Esophagus muscularis mucosa (tissue), 4 donors: ENCODE measurements at regions not wholly inside any gene's neighbourhood (a gene's known extent, or its start where the extent isn't known, plus 50 kb on each side); places are given as distances from the start of the nearest gene placed in this dataset.

Experiments
- DNase-seq: peaks from one replicate; pipeline ENCODE4 v3.0.0-alpha.2; 2017; ENCODE audit errors: extremely low spot score
- H3K27ac ChIP-seq, 4 donors: fragments of 200-600 bp; sonication (generic); replicated peaks in 1 of 4; 1 replicate in 3 of 4; 2 replicates in 1 of 4; pipeline ENCODE4 v1.5.1; 2016 to 2019; ENCODE audit warnings: mild to moderate bottlenecking in 1 of 4
- H3K27me3 ChIP-seq, 4 donors: fragments of 200-600 bp; sonication (generic); one replicate each; pipeline versions ENCODE4 v1.5.1 to v1.6.0; 2016 to 2019
- H3K36me3 ChIP-seq, 4 donors: fragments of 200-600 bp; sonication (generic); one replicate each; pipeline ENCODE4 v1.5.1; 2016 to 2019
- H3K4me1 ChIP-seq, 4 donors: fragments of 200-600 bp; sonication (generic); one replicate each; pipeline ENCODE4 v1.5.1; 2016 to 2019
- H3K4me3 ChIP-seq, 4 donors: fragments of 200-600 bp; sonication (generic); 1 replicate in 2 of 4; 2 replicates in 2 of 4; pipeline ENCODE4 v1.5.1; 2016 to 2019; ENCODE audit warnings: mild to moderate bottlenecking in 4 of 4, moderate library complexity in 1 of 4
- H3K9me3 ChIP-seq, 4 donors: fragments of 200-600 bp; sonication (generic); 1 replicate in 3 of 4; 2 replicates in 1 of 4; pipeline ENCODE4 v1.5.1; 2016 to 2019
- CTCF ChIP-seq, 3 experiments: fragments of 200-600 bp in 2 of 3; fragments of 450-650 bp in 1 of 3; sonication (generic) in 2 of 3; IDR thresholded peaks; one replicate each; pipeline ENCODE4 v1.5.1; 2017 to 2019; ENCODE audit warnings: antibody characterized with exemption in 3 of 3, mild to moderate bottlenecking in 2 of 3, moderate library complexity in 1 of 3
- EP300 ChIP-seq: sonication (generic); formaldehyde crosslinking; IDR thresholded peaks from one replicate; pipeline ENCODE4 v1.6.1; 2017; ENCODE audit warnings: antibody characterized with exemption
- POLR2A ChIP-seq: fragments of 450-650 bp; IDR thresholded peaks from one replicate; pipeline ENCODE4 v1.6.1; 2017; ENCODE audit warnings: antibody characterized with exemption, moderate library complexity, mild to moderate bottlenecking, low read depth
- POLR2AphosphoS5 ChIP-seq, 2 donors: sonication (generic); formaldehyde crosslinking; IDR thresholded peaks; one replicate each; pipeline ENCODE4 v1.6.1; 2017; ENCODE audit warnings: antibody characterized with exemption in 2 of 2
- WGBS: methylation state at CpG from one replicate; pipeline ENCODE4 v1.1.5; 2018; 5-methylcytosine and 5-hydroxymethylcytosine counted together
- intact Hi-C: fragments of 100-400 bp; cut with DNase I; formaldehyde crosslinking; loops from one replicate; pipeline ENCODE4 v1.15.1; 2023

DNA sequence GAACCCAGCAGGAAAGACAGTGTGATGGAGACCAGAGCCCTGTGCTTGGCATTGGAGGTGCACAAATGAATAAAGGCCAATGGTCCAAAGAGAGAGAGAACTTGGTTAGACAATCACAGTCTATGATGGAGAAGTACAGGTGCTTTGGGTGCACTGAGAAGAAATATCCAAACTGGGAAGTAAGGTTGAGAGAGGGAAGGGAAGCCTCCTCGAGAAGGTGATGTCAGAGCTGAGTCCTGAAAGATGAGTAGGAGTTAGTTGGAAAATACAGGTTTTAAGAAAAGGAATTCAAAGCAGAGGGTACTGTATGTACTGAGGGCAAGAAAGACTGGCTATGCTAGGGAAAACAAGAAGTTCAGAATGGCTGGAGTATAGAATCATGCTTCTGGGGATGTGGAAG is 94.1 kb upstream of the CD53 start:
- intact Hi-C loops = no loop called here
- 53% methylated on average over 1 of the region's 1 CpG for WGBS
- H3K27ac ChIP-seq = no peak overlapping the region
- H3K36me3 ChIP-seq = no peaks in the 10 kb centered on the region
- TF ChIP-seq POLR2AphosphoS5 (IDR thresholded peaks at IDR 0.05) = no peak
- no peak for TF ChIP-seq POLR2A
- no peak for TF ChIP-seq CTCF (IDR thresholded peaks at IDR 0.05)
- TF ChIP-seq EP300 = no peak
- no peak overlapping the region for H3K4me3 ChIP-seq
- peaks cover 0 to 8% (median 7%) of the 10 kb centered on the region in 4 donors for H3K4me1 ChIP-seq
- H3K9me3 ChIP-seq = no peaks in the 10 kb centered on the region
- H3K27me3 ChIP-seq = peaks cover 0 to 27% (median 2%) of the 10 kb centered on the region in 4 donors
- no peak for DNase-seq

- H3K9me3 ChIP-seq = peaks cover 0 to under 1% (median 0%) of the 10 kb centered on the region in 4 donors
- WGBS = 85% methylated on average over 4 of the region's 4 CpGs
- no peak overlapping the region for H3K4me3 ChIP-seq
- DNase-seq = no peak
- peaks cover 0 to 29% (median 2%) of the 10 kb centered on the region in 4 donors for H3K27me3 ChIP-seq
- intact Hi-C loops = no loop called here
- no peak for TF ChIP-seq EP300
- TF ChIP-seq POLR2A = no peak
- H3K4me1 ChIP-seq = peaks cover 0 to 8% (median 7%) of the 10 kb centered on the region in 4 donors
- no peak overlapping the region for H3K27ac ChIP-seq
- H3K36me3 ChIP-seq = no peaks in the 10 kb centered on the region
These were observed 95.7 kb upstream of the CD53 start for GRCh38 chr1:110777228-110777627.

DNA sequence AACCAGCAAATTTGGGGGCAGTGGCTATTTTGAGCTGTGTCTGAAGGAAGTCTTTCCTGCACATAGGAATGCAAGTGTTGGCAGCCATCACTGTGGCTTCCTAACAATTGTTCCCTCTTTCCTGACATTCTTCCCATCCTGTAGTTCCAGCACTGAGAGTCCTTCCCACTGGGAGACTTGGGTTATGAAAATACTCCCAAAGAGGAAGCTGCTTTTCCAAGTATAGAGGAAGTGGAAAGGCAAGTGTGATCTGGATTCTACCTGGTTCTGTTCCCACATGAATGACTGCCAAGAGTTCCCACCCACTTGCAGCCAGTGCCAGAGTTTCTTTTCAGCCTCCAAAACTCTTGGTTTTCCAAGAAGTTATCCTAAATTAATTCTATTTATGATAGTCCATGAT is 98.5 kb upstream of the CD53 start:
- peaks cover 0 to 24% (median 0%) of the 10 kb centered on the region in 4 donors for H3K27me3 ChIP-seq
- no peak overlapping the region for H3K4me3 ChIP-seq
- DNase-seq = no peak
- peaks cover 0 to 6% (median 2%) of the 10 kb centered on the region in 4 donors for H3K4me1 ChIP-seq
- intact Hi-C loops = no loop called here
- H3K9me3 ChIP-seq = peaks cover 0 to 8% (median 0%) of the 10 kb centered on the region in 4 donors
- TF ChIP-seq CTCF (IDR thresholded peaks at IDR 0.05) (no peak), EP300 (no peak), POLR2AphosphoS5 (IDR thresholded peaks at IDR 0.05) (no peak), POLR2A (no peak)
- no peak overlapping the region for H3K27ac ChIP-seq
- H3K36me3 ChIP-seq = no peaks in the 10 kb centered on the region

GRCh38 chr1:110773813-110774212 is 99.1 kb upstream of the KCNA3 start:
- Histone ChIP-seq H3K4me1 (peaks cover 0 to 6% (median 2%) of the 10 kb centered on the region in 4 donors), H3K36me3 (no peaks in the 10 kb centered on the region), H3K9me3 (peaks cover 0 to 8% (median 0%) of the 10 kb centered on the region in 4 donors), H3K4me3 (no peak overlapping the region), H3K27ac (no peak overlapping the region), H3K27me3 (peaks cover 0 to 19% (median 0%) of the 10 kb centered on the region in 4 donors)
- intact Hi-C loops = no loop called here
- DNase-seq = no peak
- WGBS = 60% methylated on average over 3 of the region's 3 CpGs
- no peak for TF ChIP-seq CTCF (IDR thresholded peaks at IDR 0.05)
- TF ChIP-seq EP300 = no peak
- no peak for TF ChIP-seq POLR2AphosphoS5 (IDR thresholded peaks at IDR 0.05)
- no peak for TF ChIP-seq POLR2A

GRCh38 chr1:110771245-110772022 is 96.7 kb upstream of the KCNA3 start:
- Histone ChIP-seq H3K9me3 (peaks cover 0 to 8% (median 0%) of the 10 kb centered on the region in 4 donors), H3K4me3 (no peak overlapping the region), H3K36me3 (no peaks in the 10 kb centered on the region), H3K27me3 (peaks cover 0 to 18% (median 0%) of the 10 kb centered on the region in 4 donors), H3K4me1 (peaks cover 0 to 6% (median under 1%) of the 10 kb centered on the region in 4 donors), H3K27ac (no peak overlapping the region)
- DNase-seq = no peak
- TF ChIP-seq POLR2A (no peak), EP300 (no peak), POLR2AphosphoS5 (IDR thresholded peaks at IDR 0.05) (no peak), CTCF (IDR thresholded peaks at IDR 0.05) (no peak)
- 97% methylated on average over 2 of the region's 2 CpGs for WGBS
- intact Hi-C loops = no loop called here
